AG10803 (cell line): ENCODE measurements at regions not wholly inside any gene's neighbourhood (a gene's known extent, or its start where the extent isn't known, plus 50 kb on each side); places are given as distances from the start of the nearest gene placed in this dataset.

Experiments
- DNase-seq: peaks from one replicate; pipeline ENCODE4 v3.0.0; 2010; ENCODE audit warnings: low read depth
- H3K4me3 ChIP-seq: 2 replicates; pipeline ENCODE4 v1.5.1; 2011; ENCODE audit warnings: mild to moderate bottlenecking, low read length, control low read depth
- CTCF ChIP-seq: conservative IDR thresholded peaks from 2 replicates; pipeline ENCODE4 v1.5.1; 2011; ENCODE audit warnings: mild to moderate bottlenecking, low read length, control low read depth, inconsistent platforms

- no peak overlapping the region for H3K4me3 ChIP-seq
- no peak for DNase-seq
- TF ChIP-seq CTCF: no peak
These were observed 64.8 kb upstream of the SEC61G start for GRCh38 chr7:54823776-54824175.

- TF ChIP-seq CTCF: no peak
- no peak overlapping the region for H3K4me3 ChIP-seq
These were observed 65.6 kb upstream of the SEC61G start for GRCh38 chr7:54824655-54825054.

GRCh38 chr7:54825368-54825767, 66.4 kb upstream of the SEC61G start:
- DNase-seq: no peak
- no peak overlapping the region for H3K4me3 ChIP-seq
- TF ChIP-seq CTCF: no peak

More at GRCh38 chr7:54824655-54825054, 65.6 kb upstream of the SEC61G start:
- DNase-seq: no peak

GRCh38 chr7:54827734-54828133, 68.7 kb upstream of the SEC61G start:
- TF ChIP-seq CTCF: no peak
- no peak for DNase-seq
- H3K4me3 ChIP-seq: no peak overlapping the region

- no peak for DNase-seq
- H3K4me3 ChIP-seq: no peak overlapping the region
- TF ChIP-seq CTCF: no peak
These were observed 72.1 kb upstream of the SEC61G start for GRCh38 chr7:54831046-54831643.

- no peak overlapping the region for H3K4me3 ChIP-seq
- no peak for TF ChIP-seq CTCF
- DNase-seq: no peak
These were observed 72.7 kb upstream of the SEC61G start for GRCh38 chr7:54831644-54832095.

GRCh38 chr7:54833001-54833467, 74.0 kb upstream of the SEC61G start:
- DNase-seq: no peak
- no peak for TF ChIP-seq CTCF
- no peak overlapping the region for H3K4me3 ChIP-seq
